ENCODE measurements at regions not wholly inside any gene's neighbourhood (a gene's known extent, or its start where the extent isn't known, plus 50 kb on each side); places are given as distances from the start of the nearest gene placed in this dataset.

GRCh38 chr11:106222626-106223025, 145.2 kb downstream of the AASDHPPT start:
- no peak for ATAC-seq
- ChIA-PET CTCF (ENCODE audit: low intra/inter-chr PET ratio, low total read pairs) (no interaction called here), POLR2A (no interaction called here)
- H3K4me3 ChIP-seq (replicated peaks in 1 of 3; ENCODE audit: insufficient read depth in 1 of 3, low read depth in 2 of 3, low read length in 3 of 3), result no peak overlapping the region
- no peaks in the 10 kb centered on the region for H3K4me1 ChIP-seq (ENCODE audit: insufficient read depth, low read length)
- no peak overlapping the region for H3K27ac ChIP-seq (ENCODE audit: extremely low read length, insufficient read depth, low read length)
- FAIRE-seq, result no peak
- intact Hi-C loops (cut with micrococcal nuclease; ENCODE audit: unreplicated experiment), result no loop called here
- no TSS peak for BruUV-seq (replicated peaks)
- no peaks in the 10 kb centered on the region for H3K27me3 ChIP-seq (ENCODE audit: control insufficient read depth in 1 of 2, insufficient read depth in 2 of 2, low read length in 2 of 2)
- no peak overlapping the region for H3K9ac ChIP-seq (ENCODE audit: insufficient read depth, low read depth, low read length)
- WGBS (ENCODE audit: low lambda C conversion rate), result 2% methylated on average over 4 of the region's 4 CpGs
- H3K4me2 ChIP-seq (ENCODE audit: low read depth, low read length), result no peak overlapping the region
- no peak for DNase-seq (ENCODE audit: low spot score)
- no peak overlapping the region for H2AFZ ChIP-seq (ENCODE audit: low read length)
- peaks cover 75% of the 10 kb centered on the region for H3K9me3 ChIP-seq (ENCODE audit: low read length)
- H3K79me2 ChIP-seq (ENCODE audit: insufficient read depth, low read length), result no peaks in the 10 kb centered on the region
- H3K36me3 ChIP-seq (replicated peaks in 1 of 2; ENCODE audit: control insufficient read depth in 1 of 2, insufficient read depth in 2 of 2, low read length in 2 of 2), result no peaks in the 10 kb centered on the region
- no peaks in the 10 kb centered on the region for H4K20me1 ChIP-seq (ENCODE audit: insufficient read depth, low read length)
- TF ChIP-seq ZNF878 (CRISPR knock-in tag; IDR thresholded peaks at IDR 0.05), result no peak
- no peak for TF ChIP-seq ZNF441 (CRISPR knock-in tag; IDR thresholded peaks at IDR 0.05; ENCODE audit: borderline replicate concordance)
- TF ChIP-seq IRF9 (CRISPR knock-in tag; IDR thresholded peaks at IDR 0.05; ENCODE audit: borderline replicate concordance), result no peak
- no peak for TF ChIP-seq CREM (IDR thresholded peaks at IDR 0.05)
- no peak for TF ChIP-seq CREM (CRISPR knock-in tag; IDR thresholded peaks at IDR 0.05)
- no peak for TF ChIP-seq HNRNPH1 (optimal IDR thresholded peaks at IDR 0.05; ENCODE audit: low read depth, low read length)
- no peak for TF ChIP-seq ZFP37 (CRISPR knock-in tag; IDR thresholded peaks at IDR 0.05; ENCODE audit: borderline replicate concordance)
- TF ChIP-seq, protein P1, sequence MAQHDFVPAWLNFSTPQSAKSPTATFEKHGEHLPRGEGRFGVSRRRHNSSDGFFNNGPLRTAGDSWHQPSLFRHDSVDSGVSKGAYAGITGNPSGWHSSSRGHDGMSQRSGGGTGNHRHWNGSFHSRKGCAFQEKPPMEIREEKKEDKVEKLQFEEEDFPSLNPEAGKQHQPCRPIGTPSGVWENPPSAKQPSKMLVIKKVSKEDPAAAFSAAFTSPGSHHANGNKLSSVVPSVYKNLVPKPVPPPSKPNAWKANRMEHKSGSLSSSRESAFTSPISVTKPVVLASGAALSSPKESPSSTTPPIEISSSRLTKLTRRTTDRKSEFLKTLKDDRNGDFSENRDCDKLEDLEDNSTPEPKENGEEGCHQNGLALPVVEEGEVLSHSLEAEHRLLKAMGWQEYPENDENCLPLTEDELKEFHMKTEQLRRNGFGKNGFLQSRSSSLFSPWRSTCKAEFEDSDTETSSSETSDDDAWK (CRISPR knock-in tag; IDR thresholded peaks at IDR 0.05), result no peak
- no peak for TF ChIP-seq ZNF564 (CRISPR knock-in tag; IDR thresholded peaks at IDR 0.05)
- no peak for TF ChIP-seq MTF2 (CRISPR knock-in tag; IDR thresholded peaks at IDR 0.05; ENCODE audit: borderline replicate concordance)
- no peak for TF ChIP-seq ZNF607 (CRISPR knock-in tag; IDR thresholded peaks at IDR 0.05; ENCODE audit: borderline replicate concordance)
- in situ Hi-C loops (cut with HindIII; ENCODE audit: extremely low pct_ligation_motif_present, low pct_unique_long_range_greater_than_20kb), result no loop called here
